Hepatocyte (in vitro differentiated cells): ENCODE measurements at regions not wholly inside any gene's neighbourhood (a gene's known extent, or its start where the extent isn't known, plus 50 kb on each side); places are given as distances from the start of the nearest gene placed in this dataset.

Experiments used
- EZH2 ChIP-seq: fragments of 200-600 bp; sonication (generic); IDR thresholded peaks from 2 replicates; pipeline ENCODE4 v1.6.1; 2016; ENCODE audit warnings: antibody characterized with exemption, mild to moderate bottlenecking, borderline replicate concordance
- EZH2phosphoT487 ChIP-seq: fragments of 200-600 bp; sonication (generic); IDR thresholded peaks from one replicate; pipeline ENCODE4 v1.6.1; 2018; ENCODE audit warnings: antibody characterized with exemption, mild to moderate bottlenecking, low read depth, moderate library complexity; ENCODE audit not compliant: unreplicated experiment, severe bottlenecking
- TF ChIP-seq, protein P1 (sequence below): fragments of 200-600 bp; sonication (generic); IDR thresholded peaks from 2 replicates; pipeline ENCODE4 v1.5.1; 2016; ENCODE audit warnings: antibody characterized with exemption, mild to moderate bottlenecking; ENCODE audit not compliant: poor library complexity

DNA sequence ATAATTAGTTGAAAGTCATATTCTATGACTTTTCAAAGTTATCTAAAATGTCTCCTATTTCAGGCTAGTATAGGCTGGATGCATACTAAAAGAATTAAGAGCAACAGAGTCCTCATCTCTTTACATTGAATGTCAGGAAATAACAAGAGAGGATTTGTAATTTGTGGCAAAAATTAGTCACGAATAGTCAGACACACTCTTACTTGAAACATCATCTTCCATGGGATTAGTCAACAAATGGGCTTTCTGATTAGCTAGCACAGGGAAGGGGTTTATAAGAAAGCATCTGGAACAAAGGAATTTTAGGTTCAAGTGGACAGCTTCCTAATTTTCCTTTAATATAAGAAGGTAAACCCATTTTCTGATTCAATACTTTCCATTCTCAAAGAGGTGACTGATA is 330.3 kb upstream of the MEX3C start:
- TF ChIP-seq, protein P1, sequence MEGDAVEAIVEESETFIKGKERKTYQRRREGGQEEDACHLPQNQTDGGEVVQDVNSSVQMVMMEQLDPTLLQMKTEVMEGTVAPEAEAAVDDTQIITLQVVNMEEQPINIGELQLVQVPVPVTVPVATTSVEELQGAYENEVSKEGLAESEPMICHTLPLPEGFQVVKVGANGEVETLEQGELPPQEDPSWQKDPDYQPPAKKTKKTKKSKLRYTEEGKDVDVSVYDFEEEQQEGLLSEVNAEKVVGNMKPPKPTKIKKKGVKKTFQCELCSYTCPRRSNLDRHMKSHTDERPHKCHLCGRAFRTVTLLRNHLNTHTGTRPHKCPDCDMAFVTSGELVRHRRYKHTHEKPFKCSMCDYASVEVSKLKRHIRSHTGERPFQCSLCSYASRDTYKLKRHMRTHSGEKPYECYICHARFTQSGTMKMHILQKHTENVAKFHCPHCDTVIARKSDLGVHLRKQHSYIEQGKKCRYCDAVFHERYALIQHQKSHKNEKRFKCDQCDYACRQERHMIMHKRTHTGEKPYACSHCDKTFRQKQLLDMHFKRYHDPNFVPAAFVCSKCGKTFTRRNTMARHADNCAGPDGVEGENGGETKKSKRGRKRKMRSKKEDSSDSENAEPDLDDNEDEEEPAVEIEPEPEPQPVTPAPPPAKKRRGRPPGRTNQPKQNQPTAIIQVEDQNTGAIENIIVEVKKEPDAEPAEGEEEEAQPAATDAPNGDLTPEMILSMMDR = no peak
- TF ChIP-seq EZH2 (no peak), EZH2phosphoT487 (no peak)
